GM19240 (cell line): ENCODE measurements at regions not wholly inside any gene's neighbourhood (a gene's known extent, or its start where the extent isn't known, plus 50 kb on each side); places are given as distances from the start of the nearest gene placed in this dataset.
"Not testable (repeated sequence)": the region's sequence is repeated elsewhere in the genome, so short reads cannot be mapped to it uniquely, and the experiment has no call there.

Source experiments
- DNase-seq: peaks from one replicate; pipeline ENCODE4 v3.0.0; 2011; ENCODE audit warnings: low spot score; ENCODE audit not compliant: insufficient read length

DNA sequence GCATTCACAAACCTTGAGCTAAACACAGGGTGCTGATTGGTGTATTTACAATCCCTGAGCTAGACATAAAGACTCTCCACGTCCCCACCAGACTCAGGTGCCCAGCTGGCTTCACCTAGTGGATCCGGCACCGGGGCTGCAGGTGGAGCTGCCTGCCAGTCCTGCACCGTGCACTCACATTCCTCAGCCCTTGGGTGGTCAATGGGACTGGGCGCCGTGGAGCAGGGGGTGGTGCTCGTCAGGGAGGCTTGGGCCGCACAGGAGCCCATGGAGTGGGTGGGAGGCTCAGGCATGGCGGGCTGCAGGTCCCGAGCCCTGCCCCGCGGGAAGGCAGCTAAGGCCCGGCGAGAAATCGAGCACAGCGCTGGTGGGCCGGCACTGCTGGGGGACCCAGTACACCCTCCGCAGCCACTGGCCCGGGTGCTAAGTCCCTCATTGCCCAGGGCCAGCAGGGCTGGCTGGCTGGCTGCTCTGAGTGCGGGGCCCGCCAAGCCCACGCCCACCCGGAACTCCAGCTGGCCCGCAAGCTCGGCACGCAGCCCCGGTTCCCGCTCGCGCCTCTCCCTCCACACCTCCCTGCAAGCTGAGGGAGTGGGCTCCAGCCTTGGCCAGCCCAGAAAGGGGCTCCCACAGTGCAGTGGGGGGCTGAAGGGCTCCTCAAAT lies 622.2 kb upstream of the ADGRL2 start:
- DNase-seq, result not testable (repeated sequence)

DNA sequence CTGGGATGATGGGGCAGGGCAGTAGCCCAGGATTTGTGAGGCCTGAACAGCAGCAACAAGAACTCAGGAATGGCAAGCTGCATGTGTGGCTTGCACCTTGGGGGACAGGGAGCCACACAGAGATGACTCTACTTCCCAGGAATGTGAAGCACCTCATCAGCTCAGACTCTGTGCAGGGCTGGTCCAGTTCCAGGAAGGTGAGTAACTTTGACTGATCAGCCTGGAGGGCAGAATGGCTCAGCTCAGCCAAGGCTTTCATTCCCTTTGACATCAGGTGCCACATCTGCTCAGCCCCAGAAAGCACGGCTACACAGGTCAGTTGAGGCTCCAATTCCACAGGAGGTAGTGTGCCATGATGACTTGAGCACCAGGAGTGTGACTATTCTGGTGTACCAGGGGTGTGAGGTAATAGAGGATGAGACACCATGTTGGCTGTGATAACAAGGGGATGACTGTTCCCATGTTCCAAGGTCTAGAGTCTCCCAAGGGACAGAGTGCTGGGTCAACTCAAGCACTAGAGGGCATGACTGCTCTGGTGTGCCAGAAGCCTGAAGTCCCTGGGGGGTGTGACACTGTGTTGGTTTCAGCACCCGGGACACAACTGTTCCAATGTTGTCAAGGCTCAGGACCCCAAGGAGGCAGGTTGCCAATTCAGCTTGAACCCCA lies 625.8 kb upstream of the ADGRL2 start:
- DNase-seq, result no peak

DNA sequence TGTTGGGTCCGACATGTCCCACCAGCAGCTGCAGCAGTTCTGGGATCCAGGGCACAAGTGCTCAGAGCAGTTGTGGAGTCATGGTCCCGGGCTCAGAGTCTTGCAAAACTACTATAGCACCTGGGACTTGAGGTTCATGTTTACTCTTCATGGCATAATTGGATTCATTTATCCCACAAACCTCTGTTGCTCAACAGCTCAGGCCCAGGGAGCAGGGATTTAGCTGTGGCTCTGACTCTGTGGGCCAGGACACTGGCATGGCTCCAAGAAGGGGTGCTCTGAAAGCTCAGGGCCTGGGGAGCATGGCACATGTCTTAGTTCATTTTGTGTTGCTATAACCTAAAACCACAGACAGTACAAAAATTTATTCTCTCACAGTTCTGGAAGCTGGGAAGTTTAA lies 626.7 kb upstream of the ADGRL2 start:
- DNase-seq, result no peak

DNA sequence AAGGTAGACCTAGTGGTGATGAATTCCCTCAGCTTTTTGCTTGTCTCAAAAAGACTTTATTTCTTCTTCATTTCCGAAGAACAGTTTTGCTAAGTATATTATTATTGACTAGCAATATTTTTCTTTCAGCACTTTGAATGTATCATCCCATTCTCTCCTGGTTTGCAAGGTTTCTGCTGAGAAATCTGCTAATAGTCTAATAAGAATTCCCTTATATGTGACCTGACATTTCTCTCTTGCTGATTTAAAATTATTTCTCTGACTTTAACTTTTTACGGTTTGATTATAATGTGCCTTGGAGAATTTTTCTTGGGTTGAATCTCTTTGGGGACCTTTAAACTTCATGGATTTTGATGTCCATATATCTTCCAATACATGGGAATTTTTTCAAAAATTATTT lies 628.3 kb upstream of the ADGRL2 start:
- DNase-seq, result no peak

DNA sequence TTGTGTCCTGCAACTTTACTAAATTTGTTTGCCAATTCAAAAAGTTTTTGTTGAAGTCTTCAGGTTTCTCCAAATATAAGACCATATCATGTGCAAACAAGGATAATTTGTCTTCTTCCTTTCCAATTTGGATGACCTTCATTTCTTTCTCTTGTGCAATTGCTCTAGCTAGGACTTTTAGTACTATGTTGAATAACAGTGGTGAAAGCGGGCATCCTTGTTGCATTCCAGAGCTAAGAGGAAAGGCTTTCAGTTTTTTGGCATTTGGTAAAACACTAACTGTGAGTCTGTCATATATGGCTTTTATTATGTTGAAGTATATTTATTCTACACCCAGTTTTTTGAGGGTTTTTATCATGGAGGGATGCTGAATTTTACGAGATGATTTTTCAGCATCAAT lies 630.0 kb upstream of the ADGRL2 start:
- no peak for DNase-seq

DNA sequence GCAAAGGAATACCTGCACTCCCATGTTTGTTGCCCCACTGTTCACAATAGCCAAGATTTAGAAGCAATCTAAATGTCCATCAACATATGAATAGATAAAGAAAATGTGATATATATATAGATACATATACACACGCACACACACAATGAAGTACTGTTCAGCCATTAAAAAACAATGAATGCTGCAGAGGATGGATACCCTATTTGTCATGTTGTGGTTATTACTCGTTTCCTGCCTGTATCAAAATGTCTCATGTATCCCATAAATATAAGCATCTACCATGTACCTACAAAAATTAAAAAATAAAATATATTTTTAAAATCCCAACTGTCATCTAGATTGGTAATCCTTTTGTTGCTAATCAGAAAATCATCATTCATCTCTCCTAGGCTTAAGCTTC lies 634.8 kb upstream of the ADGRL2 start:
- DNase-seq, result no peak

DNA sequence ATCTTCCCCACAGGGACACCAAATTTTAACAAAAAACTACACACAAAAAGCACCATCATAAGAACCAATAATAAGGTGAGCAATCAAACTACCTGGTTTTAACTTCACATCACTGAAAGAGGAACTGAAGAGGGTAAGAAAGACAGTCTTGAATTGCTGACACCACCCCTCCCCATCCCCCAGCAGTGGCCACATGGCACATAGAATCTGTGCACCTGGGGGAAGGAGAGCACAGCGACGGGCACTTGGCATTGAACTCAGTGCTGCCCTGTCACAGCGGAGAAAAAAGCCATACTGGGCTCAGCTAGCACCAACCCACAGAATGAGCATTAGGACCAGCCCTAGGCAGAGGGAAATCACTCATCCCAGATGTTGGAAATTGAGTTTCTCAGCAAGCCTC lies 640.0 kb upstream of the ADGRL2 start:
- no peak for DNase-seq

DNA sequence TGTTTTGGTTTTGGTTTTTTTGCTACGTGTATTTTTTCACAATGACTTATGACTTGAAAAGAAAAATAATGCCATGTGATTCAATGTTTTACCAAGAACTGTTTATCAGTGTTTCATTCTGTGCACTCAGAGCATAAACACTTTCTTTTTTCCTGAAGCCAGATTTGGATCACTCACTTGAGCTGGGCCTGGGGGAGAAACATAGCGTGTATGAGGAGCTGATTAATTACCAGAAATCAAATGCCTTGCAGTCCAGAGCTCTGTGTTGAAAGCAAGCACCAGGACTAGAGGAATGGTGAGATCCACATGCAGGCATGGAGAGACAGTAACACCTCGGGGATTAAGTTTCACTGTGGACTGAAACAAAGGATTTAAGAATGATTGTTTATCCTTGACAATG lies 642.1 kb upstream of the ADGRL2 start:
- no peak for DNase-seq

DNA sequence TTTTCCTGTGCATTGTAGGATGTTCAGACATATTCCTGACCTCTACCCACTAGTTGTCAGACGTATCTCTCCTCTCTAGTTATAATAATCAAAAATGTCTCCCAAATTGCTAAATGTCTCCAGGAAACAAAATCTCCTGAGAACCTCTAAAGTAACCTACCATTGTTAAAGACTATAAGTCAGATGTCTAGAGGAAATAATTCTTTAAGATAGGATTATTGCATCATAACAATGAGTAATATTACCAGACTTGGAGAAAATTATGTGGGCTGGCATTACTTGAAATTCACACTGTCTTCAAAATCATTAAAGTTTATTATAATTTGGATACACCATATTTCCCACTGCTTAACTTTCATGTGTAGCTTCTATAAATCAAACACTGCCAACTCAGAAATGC lies 643.0 kb upstream of the ADGRL2 start:
- no peak for DNase-seq

DNA sequence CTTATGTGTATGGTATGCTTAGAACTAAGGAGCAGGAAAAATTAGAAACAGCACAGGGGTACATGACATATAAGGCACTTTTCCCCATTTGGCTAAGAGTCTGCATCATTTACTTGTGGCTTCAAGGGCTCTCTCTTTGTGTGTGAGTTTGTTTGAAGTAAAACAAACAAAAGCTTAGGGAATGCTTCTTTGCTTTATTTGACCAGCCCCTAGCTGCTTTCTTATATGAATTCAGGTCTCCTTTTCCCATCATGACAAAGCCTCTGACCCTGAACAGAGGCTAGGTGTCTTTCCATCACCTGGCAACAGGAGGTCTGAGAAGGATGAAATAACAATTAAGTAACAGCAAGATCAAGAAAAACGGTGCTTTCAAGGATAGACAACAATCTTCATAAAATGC lies 643.8 kb upstream of the ADGRL2 start:
- no peak for DNase-seq

DNA sequence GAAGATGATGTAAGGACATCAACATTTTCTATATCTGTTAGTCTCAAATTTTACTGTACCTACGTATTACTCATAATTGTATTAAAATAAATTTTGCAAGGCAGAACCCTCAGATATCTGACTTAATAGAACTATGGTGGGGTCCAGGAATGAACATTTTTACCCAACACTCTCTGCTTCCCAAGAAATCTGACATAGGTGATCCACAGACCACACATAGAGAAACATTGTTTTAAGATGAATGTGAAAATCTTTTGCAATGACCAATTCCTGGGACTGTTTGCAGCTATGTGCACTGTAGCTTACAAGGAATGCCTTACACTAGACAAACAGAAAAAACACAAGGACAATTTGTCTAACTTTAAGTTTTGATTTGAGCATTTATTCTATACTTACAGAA lies 645.6 kb upstream of the ADGRL2 start:
- no peak for DNase-seq

DNA sequence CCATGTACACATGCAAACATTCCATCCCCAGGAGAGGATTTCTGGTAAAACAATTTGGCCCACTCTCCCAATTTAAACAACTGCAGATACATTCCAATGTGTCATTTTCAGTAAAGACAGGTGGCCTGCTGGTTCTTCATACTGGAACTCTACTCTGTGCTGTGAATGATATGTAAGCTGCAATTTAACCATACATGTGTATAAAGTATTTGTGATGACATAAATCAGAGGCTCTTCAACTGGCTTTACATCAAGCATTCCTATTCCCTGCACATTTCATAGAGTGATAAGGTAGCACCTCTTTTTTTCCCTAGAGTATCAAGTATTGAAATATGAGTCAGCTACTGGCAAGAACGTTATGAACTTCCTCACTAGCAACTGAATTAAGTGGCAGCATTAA lies 649.5 kb upstream of the ADGRL2 start:
- DNase-seq, result no peak

DNA sequence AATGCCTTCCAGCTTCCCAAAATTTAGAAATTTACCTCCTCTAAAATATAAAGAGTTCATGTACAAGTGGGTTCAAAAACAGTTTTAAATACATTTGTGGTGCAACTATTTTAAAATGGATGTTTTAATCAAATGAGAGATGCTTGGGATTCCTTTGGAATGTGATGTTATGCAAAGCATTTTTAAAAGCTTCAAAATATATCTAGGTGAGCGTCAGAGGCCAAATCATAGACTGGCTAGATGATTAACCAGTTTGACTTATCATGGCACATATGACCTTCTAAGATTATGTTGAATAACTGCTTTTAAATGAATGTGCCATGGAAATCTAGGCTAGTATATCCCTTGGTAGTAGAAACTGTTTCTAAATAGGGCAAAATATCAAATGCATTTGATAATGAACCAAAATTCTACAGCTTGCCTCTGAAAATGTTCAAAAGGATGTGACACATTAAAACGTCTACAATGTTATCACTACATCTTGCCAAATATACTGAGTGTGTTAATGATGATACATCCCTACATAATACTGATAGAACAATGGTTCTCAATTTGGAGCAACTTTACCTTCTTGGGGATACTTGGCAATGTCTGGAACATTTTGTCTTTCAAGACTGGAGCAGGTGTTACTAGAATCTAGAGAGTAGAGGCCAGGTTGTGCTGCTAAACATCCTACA lies 650.9 kb upstream of the ADGRL2 start:
- DNase-seq, result no peak

DNA sequence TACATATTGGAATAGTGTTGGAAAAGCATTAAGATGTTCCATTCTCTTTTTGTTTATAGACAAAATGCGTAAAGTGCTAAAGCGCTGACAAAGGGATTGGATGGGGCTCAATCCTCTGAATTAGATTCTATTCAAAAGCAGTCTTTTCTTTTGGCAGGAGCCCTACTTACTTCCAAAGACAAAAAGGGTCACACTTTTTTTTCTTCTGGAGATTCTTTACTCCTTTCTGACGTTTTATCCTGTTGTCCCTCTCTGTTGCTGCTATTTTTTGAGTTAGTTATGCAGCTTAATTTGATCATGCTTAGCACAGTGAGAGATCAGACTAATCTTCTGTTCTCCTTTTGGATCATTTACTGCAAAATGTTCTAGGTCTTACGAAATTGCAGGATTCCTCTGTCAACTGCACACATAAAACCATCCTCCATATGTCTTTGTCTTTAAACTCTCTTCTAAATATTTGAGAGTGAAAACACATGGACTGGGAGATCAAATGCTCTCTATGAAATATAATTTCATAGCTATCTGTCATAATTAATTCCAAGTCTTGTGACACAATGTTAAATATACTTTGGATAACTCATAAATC lies 656.4 kb upstream of the ADGRL2 start:
- DNase-seq, result no peak

DNA sequence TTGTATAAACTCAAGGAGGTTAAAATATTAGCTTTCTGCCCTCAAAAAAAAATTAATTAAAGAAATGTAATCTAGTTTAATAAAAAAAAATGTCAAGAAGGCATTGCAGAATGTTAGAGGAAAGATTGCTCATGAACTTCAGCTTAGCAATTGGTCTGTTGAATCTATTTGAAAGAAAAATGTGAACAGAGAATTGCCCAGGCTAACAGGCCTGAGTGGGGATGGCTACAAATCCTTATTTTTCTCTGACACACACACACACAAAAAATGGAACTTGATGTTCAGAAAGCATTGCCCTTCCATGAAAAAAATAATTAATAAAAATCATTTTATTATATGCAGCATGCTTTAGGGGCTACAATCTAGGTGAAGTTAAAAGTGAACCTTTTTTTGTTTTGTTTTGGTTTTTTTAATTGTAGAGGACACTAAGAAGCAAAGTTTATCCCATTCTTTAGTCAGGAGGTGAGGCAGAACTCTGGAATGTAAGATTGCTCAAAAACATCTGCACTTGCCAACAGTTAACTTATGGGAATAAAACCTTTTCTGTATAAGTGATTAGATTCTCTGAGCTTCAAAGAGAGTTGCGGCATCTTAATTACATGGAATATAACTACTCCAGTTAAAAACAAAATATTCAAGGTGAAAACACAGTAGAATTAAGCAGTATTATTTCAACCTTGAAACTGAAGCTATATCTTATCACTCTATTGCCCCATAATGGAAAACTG lies 658.5 kb upstream of the ADGRL2 start:
- no peak for DNase-seq

DNA sequence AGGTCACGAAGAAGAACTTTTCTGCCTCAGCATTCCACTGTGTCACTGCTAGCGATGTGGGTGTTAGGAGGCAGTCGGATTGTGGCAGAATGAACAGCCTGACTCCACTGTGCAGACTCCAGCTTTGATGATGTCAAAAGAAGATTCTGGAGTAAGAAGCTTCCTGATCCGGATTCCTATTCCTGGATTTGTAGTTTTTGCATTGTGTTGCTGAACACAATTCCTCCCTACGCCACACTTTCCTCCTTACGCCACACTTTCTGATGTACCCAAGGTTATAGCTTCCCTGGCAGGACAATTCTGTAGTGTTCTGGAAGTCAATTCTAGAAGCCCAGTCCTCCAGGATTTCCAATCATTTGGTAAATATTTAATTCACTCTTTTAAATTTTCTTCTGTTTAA lies 665.2 kb upstream of the ADGRL2 start:
- no peak for DNase-seq

DNA sequence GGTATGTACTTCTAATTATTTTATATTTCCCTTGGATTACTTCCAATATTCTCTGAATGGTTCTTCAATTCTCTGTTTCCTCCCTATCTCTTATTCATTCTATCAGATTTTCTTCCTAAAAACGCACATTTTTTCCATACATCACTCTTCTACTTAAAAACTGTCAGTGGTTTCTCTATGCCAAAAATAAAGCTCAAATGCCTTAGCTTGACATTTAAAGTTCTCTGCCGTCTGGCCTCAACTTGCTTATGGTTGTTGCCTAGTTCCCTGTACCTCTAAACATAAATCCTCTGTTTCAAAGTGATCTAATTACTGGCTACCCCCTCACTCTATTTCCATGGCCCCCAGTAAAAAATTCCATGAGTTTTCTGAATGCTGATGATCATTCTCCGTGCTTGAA lies 671.0 kb upstream of the ADGRL2 start:
- DNase-seq, result no peak

DNA sequence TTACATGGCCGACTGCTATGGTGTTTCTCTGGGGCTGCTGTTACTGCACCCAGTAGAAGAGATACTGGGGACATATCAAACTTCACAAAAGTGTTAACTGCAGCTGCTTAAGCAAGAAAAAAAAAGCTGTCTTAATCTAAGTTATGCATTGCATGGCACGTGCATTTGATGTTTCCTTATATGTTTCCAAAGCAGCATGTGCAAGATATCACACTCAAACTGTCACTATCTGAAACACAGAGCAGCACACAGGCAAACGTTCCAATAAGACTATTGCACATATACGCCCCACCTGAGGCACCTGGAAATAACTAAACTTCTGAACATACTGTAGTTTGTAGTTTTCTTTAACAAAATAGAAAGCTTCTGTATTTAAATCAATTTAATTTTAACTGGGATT lies 671.4 kb upstream of the ADGRL2 start:
- DNase-seq, result no peak

DNA sequence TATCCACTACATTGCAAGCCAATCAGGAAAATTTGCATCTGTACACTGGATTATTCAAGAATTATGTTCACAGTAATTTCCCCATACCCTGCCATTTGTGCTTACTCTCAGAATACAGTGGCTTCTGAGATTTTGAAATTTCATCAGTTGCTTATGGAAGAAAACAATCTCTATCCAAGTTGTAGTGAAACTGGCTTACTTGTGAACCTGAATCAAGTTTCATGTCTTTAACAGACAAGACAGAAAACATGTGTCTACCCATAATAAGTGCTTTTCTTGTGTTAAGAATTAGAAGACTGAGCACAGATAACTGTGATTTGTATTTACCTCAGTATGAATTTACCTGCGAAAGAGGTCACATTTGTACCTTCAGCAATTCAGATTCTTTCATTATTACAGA lies 672.7 kb upstream of the ADGRL2 start:
- DNase-seq, result no peak

DNA sequence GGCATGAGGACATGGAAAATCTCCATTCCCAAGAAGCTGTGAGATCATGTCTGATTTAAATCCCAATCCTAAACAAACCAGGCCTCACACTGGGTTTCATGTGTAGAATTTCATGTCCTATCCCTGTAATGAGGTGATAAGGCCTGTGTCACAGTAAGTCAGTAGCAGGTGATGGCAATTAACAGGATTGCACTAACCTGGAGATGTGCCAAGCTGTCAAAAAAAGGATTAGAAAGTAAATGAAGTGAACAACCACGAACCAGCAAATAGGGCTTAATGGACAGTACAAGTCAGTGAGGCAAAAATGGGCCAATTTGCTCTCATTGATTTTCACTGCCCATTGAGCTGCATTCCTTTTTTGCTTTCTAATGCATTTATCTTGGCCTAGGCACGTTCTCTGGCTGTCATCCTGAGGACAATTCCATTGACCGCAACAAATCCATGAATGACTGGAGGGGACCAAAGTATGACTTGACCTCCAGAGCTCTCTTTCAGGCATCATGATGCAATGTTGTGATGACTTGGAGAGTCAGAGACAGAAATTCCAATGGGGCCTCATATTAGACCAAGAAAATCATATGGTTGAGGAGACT lies 673.6 kb upstream of the ADGRL2 start:
- DNase-seq, result no peak

DNA sequence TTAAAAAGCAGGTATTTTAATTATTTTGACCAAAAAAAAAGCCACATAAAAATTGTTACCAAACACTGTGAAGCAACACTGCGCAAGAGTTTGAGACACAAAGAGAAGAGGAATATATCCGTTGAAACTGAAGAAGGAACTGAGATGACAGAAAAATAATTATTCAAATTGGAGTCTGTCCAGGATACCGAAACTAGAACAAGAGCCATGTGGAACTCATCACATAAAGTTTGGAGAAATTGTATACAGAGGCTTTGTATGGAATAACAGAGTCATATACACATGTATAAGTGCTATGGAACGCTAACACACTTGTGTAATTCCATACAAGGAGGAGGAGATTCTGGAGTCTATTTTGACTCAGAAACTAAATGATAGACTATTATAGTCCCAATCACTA lies 675.1 kb upstream of the ADGRL2 start:
- DNase-seq, result no peak

DNA sequence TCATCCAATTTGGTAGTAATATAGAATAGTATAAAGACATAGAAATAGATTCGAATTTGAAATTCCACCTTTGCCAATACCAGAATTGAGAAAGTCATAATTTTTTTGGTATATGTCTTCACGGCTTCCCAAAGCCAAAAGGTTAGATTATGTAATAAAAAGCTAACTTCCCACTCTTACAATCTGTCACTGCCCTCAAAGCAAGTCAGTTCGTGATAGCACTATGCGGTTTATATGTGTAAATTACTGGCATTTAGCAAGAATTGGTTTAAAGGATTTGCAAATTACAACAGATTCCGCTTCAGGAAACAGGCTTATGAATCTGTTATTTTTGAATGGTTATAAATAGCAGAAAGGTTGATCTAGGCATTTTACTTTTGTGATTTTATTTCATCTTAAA lies 679.4 kb upstream of the ADGRL2 start:
- no peak for DNase-seq
